GM12872 (cell line): ENCODE measurements at regions not wholly inside any gene's neighbourhood (a gene's known extent, or its start where the extent isn't known, plus 50 kb on each side); places are given as distances from the start of the nearest gene placed in this dataset.

Experiments used
- CTCF ChIP-seq: IDR thresholded peaks from 3 replicates; pipeline ENCODE4 v1.5.1; 2011; ENCODE audit warnings: low read depth, mild to moderate bottlenecking, low read length, moderate library complexity; ENCODE audit not compliant: insufficient read depth

- 0 out of 3 replicates have a peak, but pooled peaks have one; percentile 7 for TF ChIP-seq CTCF
These were observed 116.7 kb downstream of the CDC7 start for GRCh38 chr1:91617285-91617765.

GRCh38 chr1:91619881-91620280 is 119.2 kb downstream of the CDC7 start:
- no peak for TF ChIP-seq CTCF

- no peak for TF ChIP-seq CTCF
These were observed 120.7 kb downstream of the CDC7 start for GRCh38 chr1:91621360-91621759.

GRCh38 chr1:91621907-91622306 is 121.3 kb downstream of the CDC7 start:
- no peak for TF ChIP-seq CTCF

GRCh38 chr1:91622616-91623015 is 122.0 kb downstream of the CDC7 start:
- TF ChIP-seq CTCF = no peak

GRCh38 chr1:91623020-91623419 is 122.4 kb downstream of the CDC7 start:
- TF ChIP-seq CTCF = no peak

- TF ChIP-seq CTCF = no peak
These were observed 123.7 kb downstream of the CDC7 start for GRCh38 chr1:91624331-91624730.
